Common myeloid progenitor, CD34-positive (primary cell): ENCODE measurements at regions not wholly inside any gene's neighbourhood (a gene's known extent, or its start where the extent isn't known, plus 50 kb on each side); places are given as distances from the start of the nearest gene placed in this dataset.

ENCODE experiments used
- CTCF ChIA-PET: fragments of 350-600 bp; sonication (Branson Sonifier 250); formaldehyde crosslinking; loops from one replicate; lab custom pipeline; 2021; ENCODE audit warnings: antibody characterized with exemption; lab: Charles Lee
- POLR2A ChIA-PET: fragments of 350-600 bp; sonication (Branson Sonifier 250); formaldehyde crosslinking; loops from one replicate; lab custom pipeline; 2021; ENCODE audit warnings: antibody characterized with exemption; lab: Charles Lee
- DNase-seq, 3 donors: peaks; one replicate each; pipeline versions ENCODE4 v3.0.0 to v3.0.0-alpha.2; 2013
- H3K27ac ChIP-seq, 2 experiments: 1 replicate in 1 of 2; 2 replicates in 1 of 2; pipeline ENCODE4 v1.7.0; 2013; ENCODE audit warnings: inconsistent platforms in 2 of 2, low read length in 2 of 2, mild to moderate bottlenecking in 2 of 2, low read depth in 1 of 2, moderate library complexity in 1 of 2; ENCODE audit not compliant: severe bottlenecking in 2 of 2, insufficient read depth in 1 of 2, poor library complexity in 1 of 2
- H3K27me3 ChIP-seq, 5 experiments: replicated peaks in 2 of 5; 1 replicate in 3 of 5; 2 replicates in 2 of 5; pipeline versions ENCODE4 v1.6.1 to v1.7.0; 2013; ENCODE audit warnings: low read length in 4 of 5, mild to moderate bottlenecking in 2 of 5, moderate library complexity in 2 of 5, inconsistent platforms in 1 of 5; ENCODE audit not compliant: insufficient read depth in 5 of 5, control insufficient read depth in 4 of 5
- H3K36me3 ChIP-seq, 4 experiments: 1 replicate in 2 of 4; 2 replicates in 2 of 4; pipeline versions ENCODE4 v1.6.1 to v1.7.0; 2013; ENCODE audit warnings: low read length in 3 of 4, control low read depth in 1 of 4, mild to moderate bottlenecking in 1 of 4; ENCODE audit not compliant: control insufficient read depth in 4 of 4, insufficient read depth in 4 of 4
- H3K4me1 ChIP-seq, 4 experiments: 1 replicate in 3 of 4; 2 replicates in 1 of 4; pipeline versions ENCODE4 v1.6.1 to v1.7.1; 2013; ENCODE audit warnings: low read length in 3 of 4, mild to moderate bottlenecking in 3 of 4, control low read depth in 1 of 4, inconsistent platforms in 1 of 4, moderate library complexity in 1 of 4; ENCODE audit not compliant: control insufficient read depth in 4 of 4, insufficient read depth in 4 of 4; ENCODE audit errors: control extremely low read depth in 1 of 4
- H3K4me3 ChIP-seq, 7 experiments: 1 replicate in 4 of 7; 2 replicates in 3 of 7; pipeline versions ENCODE4 v1.5.1 to v1.7.0; 2013; ENCODE audit warnings: mild to moderate bottlenecking in 7 of 7, low read length in 6 of 7, moderate library complexity in 6 of 7, inconsistent platforms in 2 of 7, low read depth in 2 of 7, control low read depth in 1 of 7; ENCODE audit not compliant: insufficient read depth in 4 of 7, control insufficient read depth in 1 of 7; ENCODE audit errors: extremely low read depth in 1 of 7
- H3K9me3 ChIP-seq, 5 experiments: 1 replicate in 4 of 5; 2 replicates in 1 of 5; pipeline versions ENCODE4 v1.6.1 to v1.7.1; 2013; ENCODE audit warnings: low read length in 4 of 5, mild to moderate bottlenecking in 2 of 5, inconsistent platforms in 1 of 5, low read depth in 1 of 5, moderate library complexity in 1 of 5; ENCODE audit not compliant: control insufficient read depth in 4 of 5, insufficient read depth in 2 of 5; ENCODE audit errors: control extremely low read depth in 1 of 5
- WGBS: methylation state at CpG from one replicate; pipeline ENCODE4 v1.1.5; 2013; ENCODE audit not compliant: insufficient coverage; 5-methylcytosine and 5-hydroxymethylcytosine counted together

DNA sequence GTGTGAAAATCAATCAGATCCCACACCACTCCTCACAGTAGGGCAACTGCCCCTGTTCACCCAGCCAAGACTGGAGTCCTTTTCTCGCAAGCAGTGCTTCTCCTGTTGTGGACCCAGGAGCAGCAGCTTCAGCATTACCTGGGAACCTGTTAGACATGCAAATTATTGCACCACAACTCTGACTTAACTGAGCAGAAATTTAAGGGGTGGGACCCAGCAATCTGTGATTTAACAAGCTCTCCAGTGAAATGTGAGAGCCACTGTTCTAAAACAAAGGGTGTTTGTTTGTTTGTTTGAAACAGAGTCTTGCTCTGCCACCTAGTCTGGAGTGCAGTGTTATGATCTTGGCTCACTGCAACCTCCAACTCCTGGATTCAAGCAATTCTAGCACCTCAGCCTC is 591.4 kb downstream of the SOX6 start:
- 100% methylated on average over 1 of the region's 1 CpG for WGBS
- no peak overlapping the region for H3K4me3 ChIP-seq
- no peaks in the 10 kb centered on the region for H3K9me3 ChIP-seq
- POLR2A ChIA-PET: no interaction called here
- no peak overlapping the region for H3K27ac ChIP-seq
- no peaks in the 10 kb centered on the region for H3K36me3 ChIP-seq
- no peak for DNase-seq
- no peaks in the 10 kb centered on the region for H3K27me3 ChIP-seq
- CTCF ChIA-PET: no interaction called here
- no peaks in the 10 kb centered on the region for H3K4me1 ChIP-seq

DNA sequence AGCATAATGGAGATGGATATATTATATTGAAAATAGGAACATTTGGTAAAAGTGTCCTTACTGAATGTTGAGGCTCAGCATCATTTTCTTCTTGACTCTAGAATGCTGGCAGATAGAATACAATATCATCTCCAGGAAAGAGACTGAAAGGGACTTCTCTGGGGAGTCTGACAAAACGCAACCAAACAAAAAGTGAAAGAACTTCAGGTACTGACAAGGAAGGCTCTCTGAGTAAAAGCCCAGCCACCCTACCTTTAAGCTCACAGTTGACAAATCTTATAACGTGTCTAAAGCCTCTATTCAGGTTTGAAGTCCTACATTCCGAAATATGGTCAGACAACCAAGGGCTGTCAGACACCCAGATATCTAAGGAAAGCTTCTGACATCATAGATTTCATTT is 590.8 kb downstream of the SOX6 start:
- CTCF ChIA-PET: no interaction called here
- POLR2A ChIA-PET: no interaction called here

DNA sequence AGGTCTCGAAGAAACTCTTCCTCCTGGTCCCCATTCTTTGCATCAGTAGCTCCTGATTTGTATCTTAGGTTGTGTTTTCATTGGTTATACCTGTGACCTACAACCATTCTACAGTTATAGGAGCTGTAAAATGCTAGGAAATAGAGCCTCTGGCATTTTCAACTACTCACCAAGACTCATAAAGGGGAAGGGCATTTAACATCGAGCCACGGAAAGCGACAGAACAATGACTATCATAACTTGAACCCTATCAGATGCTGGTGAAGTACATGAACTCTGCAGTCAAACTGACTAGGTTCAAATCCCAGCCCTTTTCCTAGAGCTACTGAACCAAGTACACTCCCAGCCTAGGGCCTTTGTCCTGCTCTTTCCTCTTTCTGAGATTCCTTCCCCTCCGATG is 588.0 kb downstream of the SOX6 start:
- no peaks in the 10 kb centered on the region for H3K9me3 ChIP-seq
- H3K27ac ChIP-seq: no peak overlapping the region
- DNase-seq: no peak
- ChIA-PET CTCF (interaction anchor here (1.4 kb wide), 1 partner anchor 843 kb away, joined by 3 read pairs; no protein-coding TSS in a partner anchor), POLR2A (no interaction called here)
- H3K4me3 ChIP-seq: no peak overlapping the region
- H3K27me3 ChIP-seq: peaks cover 0 to 5% (median 0%) of the 10 kb centered on the region in 5 experiments
- H3K4me1 ChIP-seq: no peaks in the 10 kb centered on the region
- no peaks in the 10 kb centered on the region for H3K36me3 ChIP-seq
- 89% methylated on average over 1 of the region's 5 CpGs for WGBS

More for the DNA sequence above, 590.8 kb downstream of the SOX6 start:
- no peaks in the 10 kb centered on the region for H3K9me3 ChIP-seq
- 90% methylated on average over 3 of the region's 3 CpGs for WGBS
- DNase-seq: no peak
- no peaks in the 10 kb centered on the region for H3K4me1 ChIP-seq
- no peaks in the 10 kb centered on the region for H3K27me3 ChIP-seq
- no peak overlapping the region for H3K4me3 ChIP-seq
- no peak overlapping the region for H3K27ac ChIP-seq
- no peaks in the 10 kb centered on the region for H3K36me3 ChIP-seq

DNA sequence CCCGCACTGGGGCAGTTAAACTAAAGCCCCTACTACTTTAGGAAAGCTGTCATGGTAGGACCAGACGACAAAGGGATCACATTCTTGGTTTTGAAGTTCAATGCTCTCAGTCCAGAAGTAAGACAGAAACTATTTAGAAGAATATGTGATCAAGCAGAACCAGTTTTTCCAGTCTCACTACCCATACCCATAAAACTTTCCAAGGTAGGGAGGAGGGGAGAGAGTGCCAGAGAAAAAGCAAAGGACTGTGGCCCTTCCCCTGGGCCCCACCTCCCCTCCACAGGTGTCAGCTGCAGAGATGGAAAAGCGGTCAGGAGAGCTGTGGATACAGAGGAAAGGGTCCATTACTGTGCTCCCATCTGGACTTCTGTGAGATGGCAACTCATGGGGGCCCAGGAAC is 587.1 kb downstream of the SOX6 start:
- 92% methylated on average over 2 of the region's 3 CpGs for WGBS

DNA sequence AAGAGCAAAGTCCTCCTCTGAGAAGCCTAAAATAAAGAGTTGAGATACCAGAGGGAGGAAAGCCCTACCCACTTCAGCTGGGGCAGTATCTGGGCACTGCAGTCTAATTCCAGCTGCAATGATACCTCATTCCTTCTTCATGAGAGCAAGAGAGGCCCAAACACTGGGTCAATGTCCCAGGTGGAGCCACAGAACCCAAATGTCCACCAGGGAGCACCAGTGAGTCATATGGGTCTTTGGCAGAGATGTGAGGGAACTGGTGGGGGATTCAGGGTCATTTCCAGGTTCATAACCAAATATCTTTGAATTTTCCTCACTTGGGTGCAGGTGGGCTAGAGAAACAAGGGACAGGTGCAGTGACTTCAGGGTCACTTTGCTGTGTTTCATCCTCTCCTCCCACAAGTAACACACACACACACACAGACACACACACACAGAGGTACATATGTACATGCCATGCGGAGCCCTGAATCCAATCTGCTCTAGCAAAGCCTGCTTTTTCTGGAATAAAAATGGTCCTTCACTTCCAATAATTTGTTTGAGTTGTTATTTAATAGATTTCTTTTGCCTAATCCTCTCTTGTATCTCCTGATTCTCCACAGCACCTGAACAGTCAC is 585.4 kb downstream of the SOX6 start:
- Histone ChIP-seq H3K27me3 (peaks cover 0 to 5% (median 3%) of the 10 kb centered on the region in 5 experiments), H3K36me3 (no peaks in the 10 kb centered on the region), H3K9me3 (no peaks in the 10 kb centered on the region), H3K4me1 (no peaks in the 10 kb centered on the region), H3K27ac (no peak overlapping the region), H3K4me3 (no peak overlapping the region)
- peak; percentile 36 to 65 (median 47) for DNase-seq
- POLR2A ChIA-PET: no interaction called here
- no CpG with 5 or more reads among the region's 1 CpG for WGBS
- CTCF ChIA-PET: interaction anchor here (2.2 kb wide), 1 partner anchor 842 kb away, joined by 7 read pairs; no protein-coding TSS in a partner anchor

More for the DNA sequence above, 587.1 kb downstream of the SOX6 start:
- no peaks in the 10 kb centered on the region for H3K4me1 ChIP-seq
- no peak for DNase-seq
- POLR2A ChIA-PET: no interaction called here
- H3K9me3 ChIP-seq: no peaks in the 10 kb centered on the region
- H3K4me3 ChIP-seq: no peak overlapping the region
- H3K27ac ChIP-seq: no peak overlapping the region
- CTCF ChIA-PET: interaction anchor here (0.8 to 2.2 kb wide), 3 partner anchors 842 to 846 kb away, joined by 3 to 7 read pairs (median 3); no protein-coding TSS in a partner anchor
- no peaks in the 10 kb centered on the region for H3K36me3 ChIP-seq
- H3K27me3 ChIP-seq: peaks cover 0 to 5% (median 0%) of the 10 kb centered on the region in 5 experiments

DNA sequence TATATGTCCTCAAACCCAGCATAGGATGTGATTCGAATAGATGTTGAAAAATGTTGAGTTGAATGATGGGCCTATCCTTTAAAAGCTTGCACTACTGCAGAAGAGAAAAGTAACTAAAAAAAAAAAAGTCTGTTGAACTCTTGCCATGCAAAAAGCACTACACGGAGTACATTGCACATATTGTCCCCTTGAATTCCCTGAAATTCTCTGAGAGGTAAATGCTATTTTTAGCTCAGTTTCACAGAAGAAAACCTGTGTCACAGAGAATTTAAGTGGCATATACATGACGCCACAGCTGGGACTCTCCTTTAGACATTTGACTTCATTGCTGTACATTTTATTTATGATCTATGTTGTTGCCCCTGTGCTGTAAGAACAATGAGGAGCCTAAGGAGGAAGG is 583.8 kb downstream of the SOX6 start:
- H3K36me3 ChIP-seq: no peaks in the 10 kb centered on the region
- no peak for DNase-seq
- no peak overlapping the region for H3K4me3 ChIP-seq
- 78% methylated on average over 2 of the region's 3 CpGs for WGBS
- H3K4me1 ChIP-seq: no peaks in the 10 kb centered on the region
- POLR2A ChIA-PET: no interaction called here
- peaks cover 0 to 7% (median 3%) of the 10 kb centered on the region in 5 experiments for H3K27me3 ChIP-seq
- H3K27ac ChIP-seq: no peak overlapping the region
- CTCF ChIA-PET: interaction anchor here (0.6 to 2.0 kb wide), 8 partner anchors 9 to 841 kb away, joined by 3 to 13 read pairs (median 4); no protein-coding TSS in a partner anchor
- no peaks in the 10 kb centered on the region for H3K9me3 ChIP-seq

DNA sequence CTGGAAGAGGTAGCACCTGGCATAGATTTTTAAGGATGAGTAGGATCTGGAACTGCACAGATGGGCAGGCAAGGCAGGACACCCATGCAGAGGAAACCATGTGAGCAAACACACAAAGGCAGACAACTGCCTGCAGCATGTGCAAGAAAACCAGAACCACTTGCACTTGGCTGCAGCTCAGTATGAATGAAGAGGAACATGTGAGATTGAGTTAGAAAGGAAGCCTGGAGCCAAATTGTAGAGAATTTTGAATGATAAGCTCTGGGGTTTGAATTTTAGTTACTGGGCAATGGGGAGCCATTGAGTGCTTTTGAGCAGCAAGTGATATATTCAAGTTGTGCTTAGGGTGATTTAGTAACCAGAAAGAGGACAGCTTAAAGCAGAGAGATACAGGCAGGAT is 583.4 kb downstream of the SOX6 start:
- Histone ChIP-seq H3K27me3 (peaks cover 0 to 7% (median 3%) of the 10 kb centered on the region in 5 experiments), H3K4me3 (no peak overlapping the region), H3K27ac (no peak overlapping the region), H3K9me3 (no peaks in the 10 kb centered on the region), H3K4me1 (no peaks in the 10 kb centered on the region), H3K36me3 (no peaks in the 10 kb centered on the region)
- ChIA-PET POLR2A (no interaction called here), CTCF (interaction anchor here (1.0 to 2.0 kb wide), 5 partner anchors 8 to 840 kb away, joined by 3 to 13 read pairs (median 6); no protein-coding TSS in a partner anchor)
- no peak for DNase-seq
